Thoracic aorta (tissue), 2 donors: ENCODE measurements at regions not wholly inside any gene's neighbourhood (a gene's known extent, or its start where the extent isn't known, plus 50 kb on each side); places are given as distances from the start of the nearest gene placed in this dataset.

Experiments
- ATAC-seq: fragments of 150-250 bp; one replicate; pipeline ENCODE4 v1.8.0; 2017; ENCODE audit warnings: low read depth; ENCODE audit not compliant: insufficient number of reproducible peaks, low FRiP score
- DNase-seq: peaks from one replicate; pipeline ENCODE4 v3.0.0-alpha.2; 2020; ENCODE audit warnings: low spot score
- H3K27ac ChIP-seq, 2 donors: fragments of 200-600 bp; sonication (generic); 1 replicate in 1 of 2; 2 replicates in 1 of 2; pipeline ENCODE4 v1.5.1; 2016; ENCODE audit warnings: mild to moderate bottlenecking in 2 of 2, moderate library complexity in 2 of 2
- H3K27me3 ChIP-seq: fragments of 200-600 bp; sonication (generic); replicated peaks from 2 replicates; pipeline ENCODE4 v1.6.0; 2016; ENCODE audit warnings: mild to moderate bottlenecking; ENCODE audit not compliant: insufficient read depth
- H3K36me3 ChIP-seq: fragments of 200-600 bp; sonication (generic); one replicate; pipeline ENCODE4 v1.5.1; 2016
- H3K4me1 ChIP-seq, 2 donors: fragments of 200-600 bp; sonication (generic); 1 replicate in 1 of 2; 2 replicates in 1 of 2; pipeline versions ENCODE4 v1.5.1 to v1.6.0; 2016; ENCODE audit warnings: low read depth in 2 of 2, mild to moderate bottlenecking in 1 of 2; ENCODE audit not compliant: control insufficient read depth in 1 of 2
- H3K4me3 ChIP-seq: fragments of 200-600 bp; sonication (generic); 2 replicates; pipeline ENCODE4 v1.5.1; 2016; ENCODE audit warnings: mild to moderate bottlenecking
- H3K9me3 ChIP-seq: fragments of 200-600 bp; sonication (generic); 2 replicates; pipeline ENCODE4 v1.5.1; 2016
- CTCF ChIP-seq: fragments of 200-600 bp; sonication (generic); IDR thresholded peaks from one replicate; pipeline ENCODE4 v1.5.1; 2019; ENCODE audit warnings: antibody characterized with exemption

GRCh38 chr1:70633004-70633403 is 221.9 kb downstream of the CTH start:
- Histone ChIP-seq H3K4me3 (no peak overlapping the region), H3K9me3 (no peaks in the 10 kb centered on the region), H3K27me3 (no peaks in the 10 kb centered on the region), H3K36me3 (no peaks in the 10 kb centered on the region), H3K4me1 (no peaks in the 10 kb centered on the region), H3K27ac (no peak overlapping the region)
- DNase-seq: no peak
- TF ChIP-seq CTCF: no peak
- no peak for ATAC-seq

DNA sequence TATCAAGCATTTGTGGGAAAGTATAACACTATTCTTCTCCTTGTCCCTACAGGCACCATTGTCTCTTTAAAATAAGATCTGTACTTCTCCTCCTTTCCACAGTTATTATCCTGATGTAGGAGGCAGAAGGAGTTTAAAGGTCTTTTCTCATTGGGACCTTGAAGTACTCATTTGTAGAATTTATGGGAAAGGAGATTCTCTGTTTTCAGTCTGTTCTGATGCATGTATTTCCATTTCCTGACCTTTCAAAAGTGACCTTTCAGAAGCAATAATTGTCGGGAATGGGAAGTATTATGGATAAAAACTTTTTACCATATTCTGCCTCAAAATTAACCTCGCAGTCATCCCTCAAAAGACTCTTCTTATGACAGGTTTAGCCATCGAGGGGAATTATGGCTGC is 224.8 kb downstream of the CTH start:
- ATAC-seq (no peak), DNase-seq (no peak)
- Histone ChIP-seq H3K4me3 (no peak overlapping the region), H3K27me3 (no peaks in the 10 kb centered on the region), H3K27ac (no peak overlapping the region), H3K9me3 (no peaks in the 10 kb centered on the region), H3K36me3 (no peaks in the 10 kb centered on the region), H3K4me1 (no peaks in the 10 kb centered on the region)
- TF ChIP-seq CTCF: no peak

DNA sequence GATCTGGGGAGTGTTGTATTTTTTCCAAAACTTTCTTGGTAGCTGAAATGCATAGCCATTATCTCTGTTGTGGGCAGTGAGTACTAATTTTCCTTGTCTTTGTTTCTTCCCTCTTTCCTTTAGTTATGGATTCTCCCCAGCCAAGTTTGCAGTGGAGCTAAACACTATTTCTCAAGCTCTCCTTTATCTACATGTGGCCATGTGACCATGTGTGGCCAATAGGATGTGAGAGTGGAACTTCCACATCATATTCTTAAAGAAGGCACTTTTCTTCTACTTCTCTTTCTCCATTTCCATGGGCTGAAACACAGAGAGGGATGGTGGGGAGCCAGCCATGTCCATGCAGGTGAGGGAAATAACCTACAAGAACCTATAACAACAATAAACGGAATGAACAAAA is 230.8 kb downstream of the CTH start:
- H3K27ac ChIP-seq: no peak overlapping the region
- no peak overlapping the region for H3K4me3 ChIP-seq
- no peak for DNase-seq
- no peaks in the 10 kb centered on the region for H3K9me3 ChIP-seq
- ATAC-seq: no peak
- H3K4me1 ChIP-seq: no peaks in the 10 kb centered on the region
- H3K27me3 ChIP-seq: no peaks in the 10 kb centered on the region
- no peaks in the 10 kb centered on the region for H3K36me3 ChIP-seq
- TF ChIP-seq CTCF: no peak

GRCh38 chr1:70656361-70656760 is 245.3 kb downstream of the CTH start:
- no peak for ATAC-seq
- H3K9me3 ChIP-seq: no peaks in the 10 kb centered on the region
- no peak overlapping the region for H3K4me3 ChIP-seq
- no peaks in the 10 kb centered on the region for H3K36me3 ChIP-seq
- no peak overlapping the region for H3K27ac ChIP-seq
- DNase-seq: no peak
- no peaks in the 10 kb centered on the region for H3K27me3 ChIP-seq
- no peak for TF ChIP-seq CTCF
- H3K4me1 ChIP-seq: no peaks in the 10 kb centered on the region

GRCh38 chr1:70659891-70660290 is 248.8 kb downstream of the CTH start:
- no peak for TF ChIP-seq CTCF
- no peak overlapping the region for H3K27ac ChIP-seq
- H3K27me3 ChIP-seq: no peaks in the 10 kb centered on the region
- DNase-seq (no peak), ATAC-seq (no peak)
- H3K9me3 ChIP-seq: no peaks in the 10 kb centered on the region
- H3K36me3 ChIP-seq: no peaks in the 10 kb centered on the region
- no peaks in the 10 kb centered on the region for H3K4me1 ChIP-seq
- H3K4me3 ChIP-seq: no peak overlapping the region
